Gastrocnemius medialis (tissue), 4 donors: ENCODE measurements at regions not wholly inside any gene's neighbourhood (a gene's known extent, or its start where the extent isn't known, plus 50 kb on each side); places are given as distances from the start of the nearest gene placed in this dataset.

Experiments used
- ATAC-seq, 2 donors: fragments of 150-250 bp; one replicate each; pipeline ENCODE4 v1.9.1; 2016
- DNase-seq, 2 donors: peaks; one replicate each; pipeline ENCODE4 v3.0.0-alpha.2; 2019
- H3K27ac ChIP-seq, 4 donors: fragments of 200-600 bp; sonication (generic); 1 replicate in 1 of 4; 2 replicates in 3 of 4; pipeline ENCODE4 v1.5.1; 2016 to 2018; ENCODE audit warnings: mild to moderate bottlenecking in 2 of 4, moderate library complexity in 1 of 4
- H3K27me3 ChIP-seq, 3 donors: fragments of 200-600 bp; sonication (generic) in 2 of 3; 1 replicate in 1 of 3; 2 replicates in 2 of 3; pipeline versions ENCODE4 v1.5.1 to v1.6.0; 2016 to 2019; ENCODE audit warnings: mild to moderate bottlenecking in 1 of 3, moderate library complexity in 1 of 3
- H3K36me3 ChIP-seq, 2 donors: fragments of 200-600 bp; sonication (generic) in 1 of 2; one replicate each; pipeline ENCODE4 v1.5.1; 2017 to 2018
- H3K4me1 ChIP-seq, 2 donors: fragments of 200-600 bp; sonication (generic) in 1 of 2; one replicate each; pipeline ENCODE4 v1.5.1; 2016 to 2017; ENCODE audit warnings: mild to moderate bottlenecking in 2 of 2
- H3K4me3 ChIP-seq, 4 donors: fragments of 200-600 bp; sonication (generic) in 3 of 4; 1 replicate in 1 of 4; 2 replicates in 3 of 4; pipeline ENCODE4 v1.5.1; 2016 to 2019; ENCODE audit warnings: mild to moderate bottlenecking in 2 of 4
- H3K9me3 ChIP-seq, 3 donors: fragments of 200-600 bp; sonication (generic) in 2 of 3; 1 replicate in 1 of 3; 2 replicates in 2 of 3; pipeline ENCODE4 v1.5.1; 2016 to 2019
- POLR2A ChIP-seq, 2 donors: fragments of 450-650 bp; IDR thresholded peaks; one replicate each; pipeline ENCODE4 v1.6.1; 2017; ENCODE audit warnings: antibody characterized with exemption in 2 of 2, mild to moderate bottlenecking in 2 of 2, moderate library complexity in 2 of 2
- in situ Hi-C, 4 donors: fragments of 200-750 bp; cut with MboI; loops; one replicate each; pipeline versions ENCODE4 v1.15.0 to v1.8.0; 2017; ENCODE audit warnings: low sequenced_read_pairs in 4 of 4
- intact Hi-C: fragments of 100-400 bp; cut with DNase I; formaldehyde crosslinking; loops from one replicate; pipeline ENCODE4 v1.15.1; 2023; ENCODE audit warnings: low total_unique reads
- TF ChIP-seq, protein P1 (sequence below), 5 experiments: fragments of 450-650 bp in 3 of 5; fragments of 200-600 bp in 2 of 5; sonication (generic) in 2 of 5; IDR thresholded peaks in 4 of 5; conservative IDR thresholded peaks in 1 of 5; 1 replicate in 4 of 5; 2 replicates in 1 of 5; pipeline ENCODE4 v1.5.1; 2016 to 2019; ENCODE audit warnings: antibody characterized with exemption in 5 of 5, mild to moderate bottlenecking in 3 of 5, moderate library complexity in 3 of 5

DNA sequence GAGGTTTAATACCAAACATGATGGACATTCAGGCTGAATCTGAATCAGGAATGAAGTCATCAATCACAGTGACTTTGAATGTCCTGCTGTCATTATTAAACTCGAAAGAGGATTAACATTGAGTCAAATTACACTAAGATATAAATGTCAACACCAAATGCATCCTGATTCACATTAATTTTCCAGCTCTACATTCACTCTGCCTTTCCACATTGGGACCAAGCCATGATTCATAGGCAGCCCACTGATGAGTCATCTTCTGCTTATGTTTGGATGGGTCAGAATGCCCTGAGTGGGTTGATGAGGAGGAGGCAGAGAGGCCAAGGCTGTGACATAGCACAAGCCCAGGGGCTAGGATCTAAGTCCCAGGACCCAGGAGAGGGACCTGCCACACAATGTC lies 247.6 kb upstream of the RPS6KA3 start:
- Histone ChIP-seq H3K36me3 (no peaks in the 10 kb centered on the region), H3K4me1 (peaks cover 5 to 9% of the 10 kb centered on the region in 2 donors), H3K9me3 (no peaks in the 10 kb centered on the region), H3K27ac (no peak overlapping the region), H3K27me3 (no peaks in the 10 kb centered on the region), H3K4me3 (no peak overlapping the region)
- intact Hi-C loops (no loop called here), in situ Hi-C loops (loop anchor here in 2 of 4 donors (25.0 kb wide), 2 partner anchors 102 to 1223 kb away; no protein-coding TSS in a partner anchor)
- ATAC-seq, result no peak
- DNase-seq, result no peak
- TF ChIP-seq, protein P1, sequence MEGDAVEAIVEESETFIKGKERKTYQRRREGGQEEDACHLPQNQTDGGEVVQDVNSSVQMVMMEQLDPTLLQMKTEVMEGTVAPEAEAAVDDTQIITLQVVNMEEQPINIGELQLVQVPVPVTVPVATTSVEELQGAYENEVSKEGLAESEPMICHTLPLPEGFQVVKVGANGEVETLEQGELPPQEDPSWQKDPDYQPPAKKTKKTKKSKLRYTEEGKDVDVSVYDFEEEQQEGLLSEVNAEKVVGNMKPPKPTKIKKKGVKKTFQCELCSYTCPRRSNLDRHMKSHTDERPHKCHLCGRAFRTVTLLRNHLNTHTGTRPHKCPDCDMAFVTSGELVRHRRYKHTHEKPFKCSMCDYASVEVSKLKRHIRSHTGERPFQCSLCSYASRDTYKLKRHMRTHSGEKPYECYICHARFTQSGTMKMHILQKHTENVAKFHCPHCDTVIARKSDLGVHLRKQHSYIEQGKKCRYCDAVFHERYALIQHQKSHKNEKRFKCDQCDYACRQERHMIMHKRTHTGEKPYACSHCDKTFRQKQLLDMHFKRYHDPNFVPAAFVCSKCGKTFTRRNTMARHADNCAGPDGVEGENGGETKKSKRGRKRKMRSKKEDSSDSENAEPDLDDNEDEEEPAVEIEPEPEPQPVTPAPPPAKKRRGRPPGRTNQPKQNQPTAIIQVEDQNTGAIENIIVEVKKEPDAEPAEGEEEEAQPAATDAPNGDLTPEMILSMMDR (IDR thresholded peaks at IDR 0.05 in 4 of 5, conservative IDR thresholded peaks at IDR 0.05 in 1 of 5), result no peak

DNA sequence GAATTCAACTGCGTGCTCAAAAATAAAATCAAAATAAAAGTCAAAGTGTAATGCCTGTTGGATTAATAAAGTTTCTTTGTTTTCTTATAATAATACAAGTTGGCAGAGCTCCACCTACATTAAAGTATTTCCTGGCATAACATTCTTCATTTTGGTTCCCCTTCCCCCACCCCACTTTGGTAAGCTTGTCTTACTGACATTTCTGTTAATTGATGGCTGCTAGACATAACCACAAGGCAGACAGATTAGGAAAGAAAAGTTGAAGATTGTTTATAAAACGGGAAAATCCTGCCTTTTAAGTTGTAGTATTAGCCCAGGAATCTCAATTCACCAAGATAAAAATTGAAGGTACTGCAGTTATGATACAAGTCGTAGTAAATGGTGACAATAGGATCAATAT lies 246.5 kb upstream of the RPS6KA3 start:
- in situ Hi-C loops, result loop anchor here in 2 of 4 donors (25.0 kb wide), 2 partner anchors 101 to 1224 kb away; no protein-coding TSS in a partner anchor
- no peak for DNase-seq
- no peak for ATAC-seq

DNA sequence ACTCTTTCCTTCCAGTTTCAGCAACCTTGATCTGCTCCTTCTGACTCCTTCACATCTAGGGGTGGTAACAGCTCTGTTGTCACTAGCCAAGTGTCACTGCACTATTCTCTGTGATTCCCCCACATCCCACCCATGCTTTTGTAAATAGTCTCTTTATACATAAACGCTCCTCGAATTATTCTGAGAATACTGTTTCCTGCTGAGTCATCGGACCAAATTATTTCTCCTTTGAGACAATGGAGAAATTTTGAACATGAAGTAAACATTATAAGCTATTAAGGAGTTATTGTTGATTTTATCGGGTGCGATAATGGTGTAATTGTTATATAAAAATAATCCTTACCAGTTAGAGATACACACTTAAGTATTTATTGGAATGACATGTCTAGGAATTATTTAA lies 245.1 kb upstream of the RPS6KA3 start:
- Histone ChIP-seq H3K4me3 (no peak overlapping the region), H3K27ac (no peak overlapping the region), H3K36me3 (no peaks in the 10 kb centered on the region), H3K27me3 (no peaks in the 10 kb centered on the region), H3K9me3 (no peaks in the 10 kb centered on the region), H3K4me1 (peaks cover 5 to 9% of the 10 kb centered on the region in 2 donors)
- intact Hi-C loops, result no loop called here
- in situ Hi-C loops, result loop anchor here in 2 of 4 donors (25.0 kb wide), 2 partner anchors 99 to 1226 kb away; no protein-coding TSS in a partner anchor
- ATAC-seq (no peak), DNase-seq (no peak)
- TF ChIP-seq POLR2A (IDR thresholded peaks at IDR 0.05), result no peak
- TF ChIP-seq, protein P1 (IDR thresholded peaks at IDR 0.05 in 4 of 5, conservative IDR thresholded peaks at IDR 0.05 in 1 of 5), result no peak

More for the DNA sequence above, 246.5 kb upstream of the RPS6KA3 start:
- intact Hi-C loops, result no loop called here
- TF ChIP-seq POLR2A (IDR thresholded peaks at IDR 0.05), result no peak
- TF ChIP-seq, protein P1 (IDR thresholded peaks at IDR 0.05 in 4 of 5, conservative IDR thresholded peaks at IDR 0.05 in 1 of 5), result no peak
- Histone ChIP-seq H3K4me3 (no peak overlapping the region), H3K9me3 (no peaks in the 10 kb centered on the region), H3K27me3 (no peaks in the 10 kb centered on the region), H3K36me3 (no peaks in the 10 kb centered on the region), H3K4me1 (peaks cover 5 to 9% of the 10 kb centered on the region in 2 donors), H3K27ac (no peak overlapping the region)

DNA sequence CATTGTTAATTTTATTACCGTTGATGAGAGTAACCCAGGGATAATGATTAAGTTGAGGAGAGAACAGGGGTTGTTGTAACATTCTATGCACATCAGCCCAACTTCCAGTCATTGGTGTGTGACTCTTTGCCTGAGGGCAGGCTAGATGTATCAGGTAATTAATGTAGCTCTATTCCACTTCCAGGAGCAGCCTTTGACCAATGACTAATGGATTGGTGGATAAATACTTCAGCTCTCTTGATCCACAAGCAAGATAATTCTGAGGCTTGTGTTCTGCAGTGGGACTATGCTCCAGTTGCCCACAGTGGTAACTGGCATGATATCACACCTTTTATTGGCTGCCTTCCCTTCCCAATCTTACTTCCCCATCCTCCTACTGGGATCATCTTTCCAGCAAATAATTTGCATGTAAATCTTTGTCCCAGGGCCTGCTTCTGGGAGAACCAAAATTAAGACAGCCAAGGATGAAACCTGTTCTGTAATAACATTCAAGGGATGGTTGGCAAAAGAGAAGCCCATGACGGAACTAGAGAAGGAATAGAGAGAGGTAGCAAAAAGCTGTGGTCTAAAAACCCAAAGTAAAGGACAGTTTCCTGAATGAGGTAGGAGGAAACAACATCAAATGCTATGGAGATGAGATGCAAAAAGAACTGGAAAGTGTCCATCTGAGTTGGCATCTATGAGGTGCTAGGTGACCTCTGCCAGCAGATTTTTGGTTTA lies 241.4 kb upstream of the RPS6KA3 start:
- Histone ChIP-seq H3K9me3 (no peaks in the 10 kb centered on the region), H3K4me1 (no peaks in the 10 kb centered on the region), H3K4me3 (no peak overlapping the region), H3K27ac (no peak overlapping the region), H3K36me3 (no peaks in the 10 kb centered on the region), H3K27me3 (no peaks in the 10 kb centered on the region)
- TF ChIP-seq, protein P1 (IDR thresholded peaks at IDR 0.05 in 4 of 5, conservative IDR thresholded peaks at IDR 0.05 in 1 of 5), result no peak
- no peak for TF ChIP-seq POLR2A (IDR thresholded peaks at IDR 0.05)
- ATAC-seq, result no peak
- intact Hi-C loops (no loop called here), in situ Hi-C loops (loop anchor here in 2 of 4 donors (25.0 kb wide), 2 partner anchors 96 to 1229 kb away; no protein-coding TSS in a partner anchor)
- no peak for DNase-seq
